A549 (cell line): ENCODE measurements at regions not wholly inside any gene's neighbourhood (a gene's known extent, or its start where the extent isn't known, plus 50 kb on each side); places are given as distances from the start of the nearest gene placed in this dataset.
"Not testable (repeated sequence)": the region's sequence is repeated elsewhere in the genome, so short reads cannot be mapped to it uniquely, and the experiment has no call there.

Experiments used
- ATAC-seq, 2 experiments: fragments of 200-7000 bp in 1 of 2; fragments of >200 bp in 1 of 2; cut with Nextera tagmentation in 1 of 2; cut with Tn5 transposase in 1 of 2; 3 replicates each; pipeline versions ENCODE4 v1.8.0 to v1.9.1; 2018 to 2020; ENCODE audit warnings: mild to moderate bottlenecking in 1 of 2, moderate library complexity in 1 of 2
- CTCF ChIA-PET: fragments of 300-600 bp; sonication (Branson Sonifier 250); formaldehyde crosslinking; extraction: SDS; loops from one replicate; lab custom pipeline; 2021; ENCODE audit warnings: antibody characterized with exemption, inconsistent platforms; lab: Yijun Ruan, JAX
- POLR2A ChIA-PET: fragments of 350-600 bp; formaldehyde crosslinking; extraction: SDS; loops from one replicate; lab custom pipeline; 2021; ENCODE audit warnings: antibody characterized with exemption, inconsistent platforms; lab: Yijun Ruan, JAX
- DNase-seq, 2 experiments: peaks; one replicate each; pipeline versions ENCODE4 v3.0.0 to v3.0.0-alpha.2; 2011 to 2016; ENCODE audit warnings: low read depth in 1 of 2, low spot score in 1 of 2
- FAIRE-seq: peaks from 2 replicates; lab custom pipeline; 2011; peaks lifted over from hg19 to GRCh38; lab: Jason Lieb, UNC
- H3K27ac ChIP-seq, 2 experiments: fragments of >200 bp; sonication (Bioruptor Twin); formaldehyde crosslinking; 3 replicates each; pipeline ENCODE4 v1.5.1; 2016 to 2017
- H3K4me1 ChIP-seq: fragments of >200 bp; sonication (Bioruptor Twin); formaldehyde crosslinking; 3 replicates; pipeline ENCODE4 v1.6.1; 2016
- H3K4me2 ChIP-seq: fragments of >200 bp; sonication (Bioruptor Twin); formaldehyde crosslinking; 3 replicates; pipeline ENCODE4 v1.6.1; 2016
- H3K4me3 ChIP-seq: fragments of >200 bp; sonication (Bioruptor Twin); formaldehyde crosslinking; 3 replicates; pipeline ENCODE4 v1.5.1; 2016
- H3K9me3 ChIP-seq: fragments of >200 bp; sonication (Bioruptor Twin); formaldehyde crosslinking; 3 replicates; pipeline ENCODE4 v1.6.1; 2016
- CHD2 ChIP-seq: fragments of 150-350 bp; IDR thresholded peaks from 2 replicates; pipeline ENCODE4 v1.6.1; 2014; ENCODE audit warnings: low read length; ENCODE audit not compliant: partially characterized antibody
- EHF ChIP-seq: fragments of 250-450 bp; sonication (Bioruptor Pico); IDR thresholded peaks from 2 replicates; pipeline ENCODE4 v1.5.0; 2020; ENCODE audit warnings: mild to moderate bottlenecking
- ESRRA ChIP-seq: fragments of 150-350 bp; IDR thresholded peaks from 2 replicates; pipeline ENCODE4 v1.6.1; 2014; ENCODE audit warnings: mild to moderate bottlenecking, low read length, borderline replicate concordance
- FOSL2 ChIP-seq, 2 experiments: fragments of 450-650 bp in 1 of 2; fragments of >200 bp in 1 of 2; sonication (Bioruptor Twin) in 1 of 2; formaldehyde crosslinking; IDR thresholded peaks; 2 replicates each; pipeline versions ENCODE4 v1.5.0 to v1.6.1; 2016 to 2020; ENCODE audit warnings: mild to moderate bottlenecking in 1 of 2, moderate library complexity in 1 of 2
- HES2 ChIP-seq: fragments of >200 bp; sonication (Bioruptor Twin); formaldehyde crosslinking; IDR thresholded peaks from 2 replicates; pipeline ENCODE4 v1.6.1; 2016
- HEYL ChIP-seq: fragments of 250-450 bp; sonication (Bioruptor Pico); IDR thresholded peaks from 2 replicates; pipeline ENCODE4 v1.8.0; 2021; ENCODE audit warnings: mild to moderate bottlenecking, moderate library complexity
- HMGXB4 ChIP-seq: fragments of 250-450 bp; sonication (Bioruptor Pico); IDR thresholded peaks from 2 replicates; pipeline ENCODE4 v1.5.0; 2021; ENCODE audit warnings: mild to moderate bottlenecking, moderate library complexity, borderline replicate concordance
- HOXA7 ChIP-seq: fragments of 250-450 bp; sonication (Bioruptor Pico); IDR thresholded peaks from 2 replicates; pipeline ENCODE4 v1.5.0; 2020; ENCODE audit warnings: mild to moderate bottlenecking, moderate library complexity
- HOXB5 ChIP-seq: fragments of 250-450 bp; sonication (Bioruptor Pico); IDR thresholded peaks from 2 replicates; pipeline ENCODE4 v1.5.0; 2020; ENCODE audit warnings: mild to moderate bottlenecking, moderate library complexity
- KDM1A ChIP-seq: fragments of 200-600 bp; sonication (generic); IDR thresholded peaks from 2 replicates; pipeline ENCODE4 v1.6.1; 2016; ENCODE audit warnings: low read depth, mild to moderate bottlenecking
- KDM5A ChIP-seq: fragments of 200-600 bp; sonication (generic); IDR thresholded peaks from 2 replicates; pipeline ENCODE4 v1.6.1; 2016; ENCODE audit warnings: antibody characterized with exemption, mild to moderate bottlenecking
- MAFK ChIP-seq: fragments of 450-650 bp; IDR thresholded peaks from 2 replicates; pipeline ENCODE4 v1.6.1; 2014; ENCODE audit not compliant: partially characterized antibody
- MYC ChIP-seq: IDR thresholded peaks from 2 replicates; pipeline ENCODE4 v1.6.1; 2012; ENCODE audit warnings: mild to moderate bottlenecking, inconsistent platforms, low read length, improper control_type of control experiment, borderline replicate concordance
- NR3C1 ChIP-seq: fragments of >200 bp; sonication (Bioruptor Twin); formaldehyde crosslinking; IDR thresholded peaks from 3 replicates; pipeline ENCODE4 v1.6.1; 2017
- POLR2A ChIP-seq: IDR thresholded peaks from 2 replicates; pipeline ENCODE4 v1.6.1; 2012; ENCODE audit warnings: mild to moderate bottlenecking, low read length
- POLR2AphosphoS2 ChIP-seq: conservative IDR thresholded peaks from 2 replicates; pipeline ENCODE4 v1.6.1; 2012; ENCODE audit warnings: low read length, improper control_type of control experiment, inconsistent platforms
- RAD21 ChIP-seq, 2 experiments: fragments of >200 bp in 1 of 2; sonication (Bioruptor Twin) in 1 of 2; formaldehyde crosslinking in 1 of 2; IDR thresholded peaks in 1 of 2; conservative IDR thresholded peaks in 1 of 2; 2 replicates in 1 of 2; 3 replicates in 1 of 2; pipeline ENCODE4 v1.6.1; 2012 to 2018; ENCODE audit warnings: inconsistent platforms in 1 of 2
- REST ChIP-seq: fragments of 200-600 bp; sonication (generic); IDR thresholded peaks from 2 replicates; pipeline ENCODE4 v1.6.1; 2016; ENCODE audit warnings: antibody characterized with exemption, mild to moderate bottlenecking, moderate library complexity
- RFX5 ChIP-seq: fragments of 450-650 bp; IDR thresholded peaks from 2 replicates; pipeline ENCODE4 v1.7.1; 2014; ENCODE audit warnings: antibody characterized with exemption, mild to moderate bottlenecking, moderate library complexity
- RNF2 ChIP-seq: fragments of 200-600 bp; sonication (generic); IDR thresholded peaks from 2 replicates; pipeline ENCODE4 v1.6.1; 2016; ENCODE audit warnings: low read depth, mild to moderate bottlenecking, antibody characterized with exemption, moderate library complexity, borderline replicate concordance
- SMC3 ChIP-seq: fragments of >200 bp; sonication (Bioruptor Twin); formaldehyde crosslinking; IDR thresholded peaks from 3 replicates; pipeline ENCODE4 v1.6.1; 2018; ENCODE audit warnings: inconsistent platforms
- TFCP2L1 ChIP-seq: fragments of 250-450 bp; sonication (Bioruptor Pico); IDR thresholded peaks from 2 replicates; pipeline ENCODE4 v1.5.0; 2021; ENCODE audit warnings: mild to moderate bottlenecking
- USF2 ChIP-seq: fragments of 450-650 bp; IDR thresholded peaks from 2 replicates; pipeline ENCODE4 v1.6.1; 2014; ENCODE audit warnings: antibody characterized with exemption
- ZFP36 ChIP-seq: fragments of 450-650 bp; IDR thresholded peaks from 2 replicates; pipeline ENCODE4 v1.6.1; 2014; ENCODE audit warnings: borderline replicate concordance; ENCODE audit not compliant: partially characterized antibody
- ZNF302 ChIP-seq: fragments of 250-450 bp; sonication (Bioruptor Pico); IDR thresholded peaks from 2 replicates; pipeline ENCODE4 v1.9.0; 2021; ENCODE audit warnings: inconsistent platforms, mild to moderate bottlenecking, moderate library complexity
- ZSCAN20 ChIP-seq: fragments of 250-450 bp; sonication (Bioruptor Pico); IDR thresholded peaks from 2 replicates; pipeline ENCODE4 v1.8.0; 2022; ENCODE audit warnings: mild to moderate bottlenecking, moderate library complexity
- WGBS: methylation state at CpG from one replicate; pipeline ENCODE4 v1.1.6; 2017; ENCODE audit errors: missing lambda C conversion rate; 5-methylcytosine and 5-hydroxymethylcytosine counted together

- no peak for TF ChIP-seq REST
- no peak for TF ChIP-seq KDM5A
- TF ChIP-seq POLR2A: no peak
- TF ChIP-seq EHF (CRISPR knock-in tag): no peak
- TF ChIP-seq ZFP36: no peak
- TF ChIP-seq, all 56 proteins: peak for 0
These were observed 318.7 kb upstream of the TECRL start (continued) for GRCh38 chr4:64727960-64728359.

- ATAC-seq, H3K9me3 ChIP-seq, H3K27ac ChIP-seq, CTCF ChIA-PET, POLR2A ChIA-PET, H3K4me1 ChIP-seq, H3K4me3 ChIP-seq, H3K4me2 ChIP-seq, DNase-seq, FAIRE-seq: not testable (repeated sequence)
- 28% methylated on average over 5 of the region's 5 CpGs for WGBS
These were observed 318.1 kb upstream of the TECRL start for GRCh38 chr4:64727391-64727790.

- no peaks in the 10 kb centered on the region for H3K4me1 ChIP-seq
- POLR2A ChIA-PET: no interaction called here
- no peak overlapping the region for H3K4me3 ChIP-seq
- ATAC-seq (no peak), FAIRE-seq (no peak), DNase-seq (no peak)
- WGBS: 61% methylated on average over 8 of the region's 9 CpGs
- CTCF ChIA-PET: no interaction called here
- no peak overlapping the region for H3K27ac ChIP-seq
- TF ChIP-seq MAFK (no peak), KDM5A (no peak), HEYL (CRISPR knock-in tag) (no peak), CHD2 (no peak), ZNF302 (CRISPR knock-in tag) (no peak), RFX5 (no peak), SMC3 (no peak), TFCP2L1 (CRISPR knock-in tag) (no peak), HES2 (no peak)
- no peaks in the 10 kb centered on the region for H3K9me3 ChIP-seq
- H3K4me2 ChIP-seq: no peak overlapping the region
These were observed 315.4 kb upstream of the TECRL start for GRCh38 chr4:64724689-64725088.

- TF ChIP-seq KDM1A: no peak
- TF ChIP-seq HMGXB4 (CRISPR knock-in tag): no peak
- TF ChIP-seq HOXA7: no peak
- no peak for TF ChIP-seq ZSCAN20
- TF ChIP-seq RFX5: no peak
- no peak for TF ChIP-seq FOSL2 (IDR thresholded peaks at IDR 0.05)
- TF ChIP-seq FOSL2 (CRISPR knock-in tag; IDR thresholded peaks at IDR 0.05): no peak
- TF ChIP-seq EHF (CRISPR knock-in tag): no peak
- no peak for TF ChIP-seq RAD21 (conservative IDR thresholded peaks at IDR 0.05 in 1 of 2, IDR thresholded peaks at IDR 0.05 in 1 of 2)
- TF ChIP-seq RNF2: no peak
- TF ChIP-seq HOXB5: no peak
- no peak for TF ChIP-seq ESRRA
- TF ChIP-seq ZFP36: no peak
- TF ChIP-seq POLR2AphosphoS2: no peak
- no peak for TF ChIP-seq MYC
- TF ChIP-seq HES2: no peak
- no peak for TF ChIP-seq NR3C1
- no peak for TF ChIP-seq ZNF302 (CRISPR knock-in tag)
- TF ChIP-seq HEYL (CRISPR knock-in tag): no peak
- TF ChIP-seq USF2: no peak
- POLR2A ChIA-PET: no interaction called here
These were observed 311.9 kb upstream of the TECRL start for GRCh38 chr4:64721106-64721505.

More at GRCh38 chr4:64721106-64721505, 311.9 kb upstream of the TECRL start:
- Histone ChIP-seq H3K9me3 (no peaks in the 10 kb centered on the region), H3K4me1 (no peaks in the 10 kb centered on the region), H3K4me3 (no peak overlapping the region), H3K4me2 (no peak overlapping the region), H3K27ac (no peak overlapping the region)
- FAIRE-seq (no peak), ATAC-seq (no peak), DNase-seq (no peak)
- CTCF ChIA-PET: no interaction called here
- WGBS: 22% methylated on average over 3 of the region's 3 CpGs
